Kidney (tissue), 13 donors: ENCODE measurements at regions not wholly inside any gene's neighbourhood (a gene's known extent, or its start where the extent isn't known, plus 50 kb on each side); places are given as distances from the start of the nearest gene placed in this dataset.

Experiments used
- DNase-seq, 5 donors: peaks; one replicate each; pipeline ENCODE4 v3.0.0-alpha.2; 2013 to 2020
- FAIRE-seq: peaks from 2 replicates; lab custom pipeline; 2012; peaks lifted over from hg19 to GRCh38; lab: Jason Lieb, UNC
- H3K27ac ChIP-seq, 2 donors: one replicate each; pipeline ENCODE4 v1.7.0; 2013; ENCODE audit warnings: low read depth in 2 of 2, low read length in 2 of 2, inconsistent platforms in 1 of 2
- H3K27me3 ChIP-seq: one replicate; pipeline ENCODE4 v1.7.1; 2013; ENCODE audit warnings: low read length, inconsistent platforms; ENCODE audit not compliant: control insufficient read depth, insufficient read depth
- H3K36me3 ChIP-seq, 3 donors: one replicate each; pipeline versions ENCODE4 v1.7.0 to v1.7.1; 2013; ENCODE audit warnings: low read length in 3 of 3, control low read depth in 1 of 3, inconsistent platforms in 1 of 3; ENCODE audit not compliant: insufficient read depth in 3 of 3, control insufficient read depth in 2 of 3
- H3K4me1 ChIP-seq, 3 donors: one replicate each; pipeline versions ENCODE4 v1.7.0 to v1.7.1; 2013; ENCODE audit warnings: low read length in 3 of 3, inconsistent platforms in 1 of 3, low read depth in 1 of 3; ENCODE audit not compliant: control insufficient read depth in 2 of 3, insufficient read depth in 2 of 3
- H3K4me3 ChIP-seq, 3 donors: one replicate each; pipeline versions ENCODE4 v1.7.0 to v1.8.1; 2013; ENCODE audit warnings: low read length in 3 of 3, control low read depth in 1 of 3, inconsistent platforms in 1 of 3
- H3K9ac ChIP-seq, 3 donors: one replicate each; pipeline versions ENCODE4 v1.7.0 to v1.7.1; 2013; ENCODE audit warnings: low read length in 3 of 3, control low read depth in 1 of 3, inconsistent platforms in 1 of 3
- H3K9me3 ChIP-seq, 3 donors: one replicate each; pipeline versions ENCODE4 v1.7.0 to v1.7.1; 2013; ENCODE audit warnings: low read length in 3 of 3, control low read depth in 1 of 3, inconsistent platforms in 1 of 3; ENCODE audit not compliant: control insufficient read depth in 2 of 3, insufficient read depth in 1 of 3
- CTCF ChIP-seq: IDR thresholded peaks from 3 replicates; pipeline ENCODE4 v1.5.1; 2012; ENCODE audit warnings: mild to moderate bottlenecking, moderate library complexity, borderline replicate concordance; ENCODE audit not compliant: insufficient read depth; ENCODE audit errors: extremely low read depth
- intact Hi-C: fragments of 100-400 bp; cut with DNase I; formaldehyde crosslinking; loops from one replicate; pipeline ENCODE4 v1.11.1; 2022
- donor health status: control.
- donor health status: control.
- donor health status: control.
- donor health status: control.
- donor health status: control.
- donor health status: DM: yes; HTN: yes; CAD: no.
- donor health status: Normal renal cell carcinoma (clear cell type).

GRCh38 chr2:180739070-180739469 lies 241.3 kb upstream of the UBE2E3 start:
- no peak overlapping the region for H3K4me3 ChIP-seq
- no peak for FAIRE-seq
- no peak for TF ChIP-seq CTCF
- no peaks in the 10 kb centered on the region for H3K4me1 ChIP-seq
- H3K36me3 ChIP-seq = no peaks in the 10 kb centered on the region
- H3K9me3 ChIP-seq = no peaks in the 10 kb centered on the region
- no peak overlapping the region for H3K27ac ChIP-seq
- no peak for DNase-seq
- no peaks in the 10 kb centered on the region for H3K27me3 ChIP-seq
- intact Hi-C loops = no loop called here
- H3K9ac ChIP-seq = no peak overlapping the region

- no peak for TF ChIP-seq CTCF
- Histone ChIP-seq H3K4me3 (no peak overlapping the region), H3K9me3 (no peaks in the 10 kb centered on the region), H3K4me1 (no peaks in the 10 kb centered on the region), H3K9ac (no peak overlapping the region), H3K27ac (no peak overlapping the region), H3K27me3 (no peaks in the 10 kb centered on the region), H3K36me3 (no peaks in the 10 kb centered on the region)
- intact Hi-C loops = no loop called here
- no peak for DNase-seq
- no peak for FAIRE-seq
These were observed 244.6 kb upstream of the UBE2E3 start for GRCh38 chr2:180735799-180736198.

- no peak for TF ChIP-seq CTCF
- no peaks in the 10 kb centered on the region for H3K4me1 ChIP-seq
- H3K9me3 ChIP-seq = no peaks in the 10 kb centered on the region
- no peak overlapping the region for H3K4me3 ChIP-seq
- H3K27ac ChIP-seq = no peak overlapping the region
- DNase-seq = no peak
- intact Hi-C loops = no loop called here
- H3K36me3 ChIP-seq = no peaks in the 10 kb centered on the region
- H3K27me3 ChIP-seq = no peaks in the 10 kb centered on the region
- no peak for FAIRE-seq
- H3K9ac ChIP-seq = no peak overlapping the region
These were observed 246.0 kb upstream of the UBE2E3 start for GRCh38 chr2:180734382-180734781.

GRCh38 chr2:180733330-180733729 lies 247.1 kb upstream of the UBE2E3 start:
- H3K9me3 ChIP-seq = no peaks in the 10 kb centered on the region
- H3K4me1 ChIP-seq = no peaks in the 10 kb centered on the region
- no peak for DNase-seq
- no peak for TF ChIP-seq CTCF
- no peak overlapping the region for H3K9ac ChIP-seq
- H3K27ac ChIP-seq = no peak overlapping the region
- FAIRE-seq = no peak
- no peaks in the 10 kb centered on the region for H3K36me3 ChIP-seq
- no peak overlapping the region for H3K4me3 ChIP-seq
- H3K27me3 ChIP-seq = no peaks in the 10 kb centered on the region
- intact Hi-C loops = no loop called here
